HCT116 (cell line): ENCODE measurements at regions not wholly inside any gene's neighbourhood (a gene's known extent, or its start where the extent isn't known, plus 50 kb on each side); places are given as distances from the start of the nearest gene placed in this dataset.

Experiments used
- ATAC-seq: fragments of 200-7000 bp; cut with Tn5 transposase; 2 replicates; pipeline ENCODE4 v1.9.1; 2020; ENCODE audit warnings: mild to moderate bottlenecking, moderate library complexity
- BruUV-seq: library from RNA; stranded (reverse); fragments of 400-500 nt; replicated peaks from 2 replicates; lab custom pipeline; 2021; lab: Mats Ljungman, UMichigan
- CTCF ChIA-PET: fragments of 300-600 bp; sonication (Branson Sonifier 250); formaldehyde crosslinking; loops from one replicate; lab custom pipeline; 2021; ENCODE audit warnings: antibody characterized with exemption; lab: Charles Lee
- POLR2A ChIA-PET: fragments of 300-600, 350-600 bp; sonication (Branson Sonifier 250); formaldehyde crosslinking; loops from one replicate; lab custom pipeline; 2021; ENCODE audit warnings: antibody characterized with exemption; lab: Charles Lee
- RAD21 ChIA-PET, 2 experiments: fragments of 300-600 bp; sonication (Branson Sonifier 250); formaldehyde crosslinking; loops; one replicate each; lab custom pipeline; 2023; ENCODE audit warnings: low total read pairs in 2 of 2; ENCODE audit not compliant: uncharacterized antibody in 2 of 2, unreplicated experiment in 2 of 2, low non-redundant PET in 1 of 2; lab: Charles Lee
- DNase-seq: peaks from one replicate; pipeline ENCODE4 v3.0.0-alpha.2; 2010; ENCODE audit warnings: low read depth, low spot score
- H2AFZ ChIP-seq: fragments of 200-600 bp; shearing (Covaris generic), sonication (generic); 2 replicates; pipeline ENCODE4 v1.6.1; 2017; ENCODE audit warnings: low read depth, mixed run types, mixed read lengths, antibody characterized with exemption, low read length; ENCODE audit not compliant: poor library complexity, severe bottlenecking
- H3K27ac ChIP-seq: 2 replicates; pipeline ENCODE4 v1.5.1; 2012; ENCODE audit warnings: low read depth, low read length
- H3K27me3 ChIP-seq: fragments of 200-600 bp; sonication (generic); 2 replicates; pipeline ENCODE4 v1.6.1; 2016; ENCODE audit warnings: mixed run types, low read length, mixed read lengths; ENCODE audit not compliant: insufficient read depth
- H3K36me3 ChIP-seq, 2 experiments: fragments of 200-500 bp in 1 of 2; fragments of 200-600 bp in 1 of 2; sonication (Bioruptor generic) in 1 of 2; sonication (generic) in 1 of 2; 2 replicates each; pipeline versions ENCODE4 v1.5.1 to v1.6.1; 2014 to 2016; ENCODE audit warnings: low read length in 2 of 2, inconsistent platforms in 1 of 2, mixed read lengths in 1 of 2, mixed run types in 1 of 2; ENCODE audit not compliant: insufficient read depth in 2 of 2, control insufficient read depth in 1 of 2
- H3K4me1 ChIP-seq, 2 experiments: fragments of 200-600 bp in 1 of 2; sonication (generic) in 1 of 2; 2 replicates each; pipeline versions ENCODE4 v1.5.1 to v1.6.1; 2012 to 2017; ENCODE audit warnings: low read length in 2 of 2, inconsistent platforms in 1 of 2, mild to moderate bottlenecking in 1 of 2, mixed read lengths in 1 of 2, mixed run types in 1 of 2, moderate library complexity in 1 of 2; ENCODE audit not compliant: insufficient read depth in 2 of 2, control insufficient read depth in 1 of 2
- H3K4me2 ChIP-seq: fragments of 200-600 bp; sonication (generic); 2 replicates; pipeline ENCODE4 v1.6.1; 2017; ENCODE audit warnings: mixed run types, low read length, mixed read lengths
- H3K4me3 ChIP-seq, 2 experiments: fragments of 200-600 bp in 1 of 2; sonication (generic) in 1 of 2; replicated peaks in 1 of 2; 2 replicates each; pipeline ENCODE4 v1.5.1; 2011 to 2016; ENCODE audit warnings: low read length in 2 of 2, control low read depth in 1 of 2, low read depth in 1 of 2, mild to moderate bottlenecking in 1 of 2, mixed read lengths in 1 of 2, mixed run types in 1 of 2
- H3K79me2 ChIP-seq: fragments of 200-600 bp; sonication (generic); 2 replicates; pipeline ENCODE4 v1.6.1; 2017; ENCODE audit warnings: mild to moderate bottlenecking, mixed run types, low read length, moderate library complexity, mixed read lengths; ENCODE audit not compliant: insufficient read depth
- H3K9ac ChIP-seq: fragments of 200-600 bp; sonication (generic); 2 replicates; pipeline ENCODE4 v1.6.1; 2016; ENCODE audit warnings: low read length, mixed read lengths
- H3K9me2 ChIP-seq: fragments of 200-600 bp; sonication (generic), shearing (Covaris generic); 2 replicates; pipeline ENCODE4 v1.6.1; 2017; ENCODE audit warnings: mixed run types, mild to moderate bottlenecking, moderate library complexity; ENCODE audit not compliant: insufficient read depth
- H3K9me3 ChIP-seq, 2 experiments: fragments of 200-500 bp in 1 of 2; fragments of 200-600 bp in 1 of 2; sonication (Bioruptor generic) in 1 of 2; sonication (generic) in 1 of 2; 2 replicates each; pipeline ENCODE4 v1.6.1; 2014 to 2017; ENCODE audit warnings: low read length in 2 of 2, mixed read lengths in 2 of 2, inconsistent platforms in 1 of 2, low read depth in 1 of 2, mild to moderate bottlenecking in 1 of 2, mixed run types in 1 of 2, moderate library complexity in 1 of 2; ENCODE audit not compliant: control insufficient read depth in 1 of 2, insufficient read depth in 1 of 2
- H4K20me1 ChIP-seq: fragments of 200-600 bp; sonication (generic), shearing (Covaris generic); 2 replicates; pipeline ENCODE4 v1.6.1; 2017; ENCODE audit warnings: mixed run types, mild to moderate bottlenecking, moderate library complexity; ENCODE audit not compliant: insufficient read depth
- CEBPB ChIP-seq: IDR thresholded peaks from 2 replicates; pipeline ENCODE4 v1.6.1; 2012; ENCODE audit warnings: low read depth
- ELF1 ChIP-seq: IDR thresholded peaks from 2 replicates; pipeline ENCODE4 v1.6.1; 2012; ENCODE audit warnings: low read depth, borderline replicate concordance
- FOSL1 ChIP-seq: IDR thresholded peaks from 2 replicates; pipeline ENCODE4 v1.6.1; 2012; ENCODE audit warnings: low read depth
- POLR2A ChIP-seq: IDR thresholded peaks from 2 replicates; pipeline ENCODE4 v1.7.0; 2011; ENCODE audit warnings: borderline replicate concordance; ENCODE audit not compliant: insufficient read depth, insufficient read length; ENCODE audit errors: extremely low read depth
- RAD21 ChIP-seq: IDR thresholded peaks from 2 replicates; pipeline ENCODE4 v1.6.1; 2012; ENCODE audit warnings: low read depth, mild to moderate bottlenecking
- SIN3A ChIP-seq: IDR thresholded peaks from 2 replicates; pipeline ENCODE4 v1.6.1; 2012; ENCODE audit warnings: low read depth
- TCF7L2 ChIP-seq: IDR thresholded peaks from 2 replicates; pipeline ENCODE4 v1.7.0; 2011; ENCODE audit warnings: borderline replicate concordance, inconsistent platforms; ENCODE audit not compliant: insufficient read depth, insufficient read length; ENCODE audit errors: extremely low read depth
- YY1 ChIP-seq: IDR thresholded peaks from 2 replicates; pipeline ENCODE4 v1.6.1; 2011; ENCODE audit warnings: low read length, low read depth, moderate library complexity, mild to moderate bottlenecking; ENCODE audit not compliant: insufficient replicate concordance; ENCODE audit errors: extremely low read depth
- intact Hi-C: fragments of 100-400 bp; cut with micrococcal nuclease; formaldehyde crosslinking; loops from 2 replicates; pipeline ENCODE4 v1.10.0; 2022
- TF ChIP-seq, protein P1 (sequence below), 3 experiments: fragments of 200-600 bp in 1 of 3; sonication (generic) in 1 of 3; IDR thresholded peaks in 2 of 3; conservative IDR thresholded peaks in 1 of 3; 2 replicates each; pipeline ENCODE4 v1.5.1; 2012 to 2017; ENCODE audit warnings: low read depth in 2 of 3, low read length in 2 of 3, antibody characterized with exemption in 1 of 3, borderline replicate concordance in 1 of 3, control low read depth in 1 of 3, mild to moderate bottlenecking in 1 of 3, mixed read lengths in 1 of 3, mixed run types in 1 of 3, moderate library complexity in 1 of 3; ENCODE audit not compliant: insufficient read depth in 1 of 3
- TF ChIP-seq, protein P2 (sequence below): IDR thresholded peaks from 2 replicates; pipeline ENCODE4 v1.6.1; 2011; ENCODE audit warnings: mild to moderate bottlenecking, low read length, moderate library complexity; ENCODE audit not compliant: insufficient replicate concordance; ENCODE audit errors: extremely low read depth

DNA sequence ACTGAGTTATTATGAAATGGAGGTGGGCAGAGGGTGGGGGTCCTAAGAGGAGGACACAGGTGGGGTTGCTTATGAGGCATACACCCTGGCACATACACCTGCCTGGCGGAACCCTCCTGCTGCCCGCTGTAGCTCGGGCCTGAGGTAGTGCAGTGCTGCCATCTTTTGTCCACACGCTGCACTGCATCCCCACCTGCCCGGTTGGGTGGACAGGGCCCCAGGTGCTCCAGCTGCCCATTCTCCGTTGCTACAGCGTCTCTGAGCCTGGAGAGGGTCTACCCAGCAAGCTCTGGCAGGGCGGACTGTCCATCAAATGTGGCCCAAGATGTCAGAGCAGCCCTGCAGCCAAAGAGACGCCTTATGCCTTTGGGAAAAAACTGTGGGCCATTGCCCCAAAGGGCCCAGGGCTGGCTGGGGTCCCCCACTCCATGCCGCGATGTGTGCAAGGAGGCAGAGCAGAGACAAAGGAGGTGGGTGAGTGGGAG, 131.2 kb downstream of the BUD13 start:
- H3K9ac ChIP-seq = no peak overlapping the region
- RAD21 ChIA-PET = interaction anchor here (1.0 to 1.8 kb wide), 3 partner anchors 50 to 128 kb away, joined by 4 to 13 read pairs (median 4); no protein-coding TSS in a partner anchor
- TF ChIP-seq YY1 = no peak
- no peak for TF ChIP-seq FOSL1
- TF ChIP-seq, protein P1, sequence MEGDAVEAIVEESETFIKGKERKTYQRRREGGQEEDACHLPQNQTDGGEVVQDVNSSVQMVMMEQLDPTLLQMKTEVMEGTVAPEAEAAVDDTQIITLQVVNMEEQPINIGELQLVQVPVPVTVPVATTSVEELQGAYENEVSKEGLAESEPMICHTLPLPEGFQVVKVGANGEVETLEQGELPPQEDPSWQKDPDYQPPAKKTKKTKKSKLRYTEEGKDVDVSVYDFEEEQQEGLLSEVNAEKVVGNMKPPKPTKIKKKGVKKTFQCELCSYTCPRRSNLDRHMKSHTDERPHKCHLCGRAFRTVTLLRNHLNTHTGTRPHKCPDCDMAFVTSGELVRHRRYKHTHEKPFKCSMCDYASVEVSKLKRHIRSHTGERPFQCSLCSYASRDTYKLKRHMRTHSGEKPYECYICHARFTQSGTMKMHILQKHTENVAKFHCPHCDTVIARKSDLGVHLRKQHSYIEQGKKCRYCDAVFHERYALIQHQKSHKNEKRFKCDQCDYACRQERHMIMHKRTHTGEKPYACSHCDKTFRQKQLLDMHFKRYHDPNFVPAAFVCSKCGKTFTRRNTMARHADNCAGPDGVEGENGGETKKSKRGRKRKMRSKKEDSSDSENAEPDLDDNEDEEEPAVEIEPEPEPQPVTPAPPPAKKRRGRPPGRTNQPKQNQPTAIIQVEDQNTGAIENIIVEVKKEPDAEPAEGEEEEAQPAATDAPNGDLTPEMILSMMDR (IDR thresholded peaks at IDR 0.05 in 2 of 3, conservative IDR thresholded peaks at IDR 0.05 in 1 of 3; ENCODE audit: borderline replicate concordance in 1 of 3, insufficient read depth in 1 of 3, low read depth in 2 of 3, low read length in 2 of 3) = peak; percentile 57 to 86 (median 84); a peak in 5 of 6 replicates
- no peak for TF ChIP-seq POLR2A
- TF ChIP-seq TCF7L2 = no peak
- no peak for TF ChIP-seq CEBPB
- peak; percentile 84 for TF ChIP-seq RAD21
- TF ChIP-seq, protein P2, sequence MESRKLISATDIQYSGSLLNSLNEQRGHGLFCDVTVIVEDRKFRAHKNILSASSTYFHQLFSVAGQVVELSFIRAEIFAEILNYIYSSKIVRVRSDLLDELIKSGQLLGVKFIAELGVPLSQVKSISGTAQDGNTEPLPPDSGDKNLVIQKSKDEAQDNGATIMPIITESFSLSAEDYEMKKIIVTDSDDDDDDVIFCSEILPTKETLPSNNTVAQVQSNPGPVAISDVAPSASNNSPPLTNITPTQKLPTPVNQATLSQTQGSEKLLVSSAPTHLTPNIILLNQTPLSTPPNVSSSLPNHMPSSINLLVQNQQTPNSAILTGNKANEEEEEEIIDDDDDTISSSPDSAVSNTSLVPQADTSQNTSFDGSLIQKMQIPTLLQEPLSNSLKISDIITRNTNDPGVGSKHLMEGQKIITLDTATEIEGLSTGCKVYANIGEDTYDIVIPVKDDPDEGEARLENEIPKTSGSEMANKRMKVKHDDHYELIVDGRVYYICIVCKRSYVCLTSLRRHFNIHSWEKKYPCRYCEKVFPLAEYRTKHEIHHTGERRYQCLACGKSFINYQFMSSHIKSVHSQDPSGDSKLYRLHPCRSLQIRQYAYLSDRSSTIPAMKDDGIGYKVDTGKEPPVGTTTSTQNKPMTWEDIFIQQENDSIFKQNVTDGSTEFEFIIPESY = no peak
- TF ChIP-seq ELF1 = no peak
- TF ChIP-seq SIN3A = no peak
- DNase-seq (peak; percentile 32), ATAC-seq (peak; percentile 98)
- CTCF ChIA-PET = interaction anchor here (0.7 to 2.8 kb wide), 15 partner anchors 9 to 425 kb away, joined by 3 to 38 read pairs (median 5); no protein-coding TSS in a partner anchor
- H3K36me3 ChIP-seq = no peaks in the 10 kb centered on the region
- POLR2A ChIA-PET = no interaction called here
- BruUV-seq = no TSS peak
- H3K4me2 ChIP-seq = no peak overlapping the region
- no peak overlapping the region for H2AFZ ChIP-seq
- H3K4me1 ChIP-seq = no peaks in the 10 kb centered on the region
- H3K27me3 ChIP-seq = peaks cover 30% of the 10 kb centered on the region
- no peak overlapping the region for H3K27ac ChIP-seq
- intact Hi-C loops = loop anchor here (1.0 to 10.0 kb wide), 4 partner anchors 127 to 427 kb away; no protein-coding TSS in a partner anchor
- no peaks in the 10 kb centered on the region for H3K9me2 ChIP-seq
- no peak overlapping the region for H3K4me3 ChIP-seq
- H3K9me3 ChIP-seq = no peaks in the 10 kb centered on the region
- H3K79me2 ChIP-seq = no peaks in the 10 kb centered on the region
- no peaks in the 10 kb centered on the region for H4K20me1 ChIP-seq
